ENCODE measurements at regions not wholly inside any gene's neighbourhood (a gene's known extent, or its start where the extent isn't known, plus 50 kb on each side); places are given as distances from the start of the nearest gene placed in this dataset.

- TF ChIP-seq CTCF (IDR thresholded peaks at IDR 0.05; ENCODE audit: borderline replicate concordance, insufficient read depth, low read depth, low read length), result no peak
- H3K4me3 ChIP-seq (ENCODE audit: low read depth, low read length), result no peak overlapping the region
Measured at GRCh38 chr9:108083160-108083750, 593.7 kb upstream of the KLF4 start.

- no peak for TF ChIP-seq CTCF (IDR thresholded peaks at IDR 0.05; ENCODE audit: borderline replicate concordance, insufficient read depth, low read depth, low read length)
- H3K4me3 ChIP-seq (ENCODE audit: low read depth, low read length), result no peak overlapping the region
Measured at GRCh38 chr9:108081112-108081511, 591.5 kb upstream of the KLF4 start.

GRCh38 chr9:108080285-108080684 lies 590.7 kb upstream of the KLF4 start:
- no peak overlapping the region for H3K4me3 ChIP-seq (ENCODE audit: low read depth, low read length)
- TF ChIP-seq CTCF (IDR thresholded peaks at IDR 0.05; ENCODE audit: borderline replicate concordance, insufficient read depth, low read depth, low read length), result no peak

GRCh38 chr9:108078811-108079210 lies 589.2 kb upstream of the KLF4 start:
- no peak for TF ChIP-seq CTCF (IDR thresholded peaks at IDR 0.05; ENCODE audit: borderline replicate concordance, insufficient read depth, low read depth, low read length)
- no peak overlapping the region for H3K4me3 ChIP-seq (ENCODE audit: low read depth, low read length)

GRCh38 chr9:108078375-108078774 lies 588.8 kb upstream of the KLF4 start:
- H3K4me3 ChIP-seq (ENCODE audit: low read depth, low read length), result no peak overlapping the region
- TF ChIP-seq CTCF (IDR thresholded peaks at IDR 0.05; ENCODE audit: borderline replicate concordance, insufficient read depth, low read depth, low read length), result no peak

GRCh38 chr9:108077556-108077955 lies 588.0 kb upstream of the KLF4 start:
- H3K4me3 ChIP-seq (ENCODE audit: low read depth, low read length), result no peak overlapping the region
- no peak for TF ChIP-seq CTCF (IDR thresholded peaks at IDR 0.05; ENCODE audit: borderline replicate concordance, insufficient read depth, low read depth, low read length)

GRCh38 chr9:108074900-108075299 lies 585.3 kb upstream of the KLF4 start:
- TF ChIP-seq CTCF (IDR thresholded peaks at IDR 0.05; ENCODE audit: borderline replicate concordance, insufficient read depth, low read depth, low read length), result no peak

More at GRCh38 chr9:108074900-108075299, 585.3 kb upstream of the KLF4 start:
- H3K4me3 ChIP-seq (ENCODE audit: low read depth, low read length), result no peak overlapping the region

Data from GM12875 (cell line).